Cardiac fibroblast (primary cell): ENCODE measurements at regions not wholly inside any gene's neighbourhood (a gene's known extent, or its start where the extent isn't known, plus 50 kb on each side); places are given as distances from the start of the nearest gene placed in this dataset.
"Not testable (repeated sequence)": the region's sequence is repeated elsewhere in the genome, so short reads cannot be mapped to it uniquely, and the experiment has no call there.

Source experiments
- DNase-seq, 2 donors: peaks; one replicate each; pipeline versions ENCODE4 v3.0.0 to v3.0.0-alpha.2; 2010; ENCODE audit warnings: low read depth in 2 of 2
- H3K4me3 ChIP-seq, 2 donors: replicated peaks in 1 of 2; 1 replicate in 1 of 2; 2 replicates in 1 of 2; pipeline ENCODE4 v1.5.1; 2011; ENCODE audit warnings: low read depth in 2 of 2, low read length in 2 of 2, mild to moderate bottlenecking in 2 of 2, moderate library complexity in 1 of 2
- TF ChIP-seq, protein P1 (sequence below): IDR thresholded peaks from one replicate; pipeline ENCODE4 v1.5.1; 2011; ENCODE audit warnings: low read depth, mild to moderate bottlenecking, low read length, inconsistent platforms

GRCh38 chr4:81723019-81723884, 251.5 kb upstream of the RASGEF1B start:
- TF ChIP-seq, protein P1, sequence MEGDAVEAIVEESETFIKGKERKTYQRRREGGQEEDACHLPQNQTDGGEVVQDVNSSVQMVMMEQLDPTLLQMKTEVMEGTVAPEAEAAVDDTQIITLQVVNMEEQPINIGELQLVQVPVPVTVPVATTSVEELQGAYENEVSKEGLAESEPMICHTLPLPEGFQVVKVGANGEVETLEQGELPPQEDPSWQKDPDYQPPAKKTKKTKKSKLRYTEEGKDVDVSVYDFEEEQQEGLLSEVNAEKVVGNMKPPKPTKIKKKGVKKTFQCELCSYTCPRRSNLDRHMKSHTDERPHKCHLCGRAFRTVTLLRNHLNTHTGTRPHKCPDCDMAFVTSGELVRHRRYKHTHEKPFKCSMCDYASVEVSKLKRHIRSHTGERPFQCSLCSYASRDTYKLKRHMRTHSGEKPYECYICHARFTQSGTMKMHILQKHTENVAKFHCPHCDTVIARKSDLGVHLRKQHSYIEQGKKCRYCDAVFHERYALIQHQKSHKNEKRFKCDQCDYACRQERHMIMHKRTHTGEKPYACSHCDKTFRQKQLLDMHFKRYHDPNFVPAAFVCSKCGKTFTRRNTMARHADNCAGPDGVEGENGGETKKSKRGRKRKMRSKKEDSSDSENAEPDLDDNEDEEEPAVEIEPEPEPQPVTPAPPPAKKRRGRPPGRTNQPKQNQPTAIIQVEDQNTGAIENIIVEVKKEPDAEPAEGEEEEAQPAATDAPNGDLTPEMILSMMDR = no peak
- H3K4me3 ChIP-seq = no peak overlapping the region
- no peak for DNase-seq

DNA sequence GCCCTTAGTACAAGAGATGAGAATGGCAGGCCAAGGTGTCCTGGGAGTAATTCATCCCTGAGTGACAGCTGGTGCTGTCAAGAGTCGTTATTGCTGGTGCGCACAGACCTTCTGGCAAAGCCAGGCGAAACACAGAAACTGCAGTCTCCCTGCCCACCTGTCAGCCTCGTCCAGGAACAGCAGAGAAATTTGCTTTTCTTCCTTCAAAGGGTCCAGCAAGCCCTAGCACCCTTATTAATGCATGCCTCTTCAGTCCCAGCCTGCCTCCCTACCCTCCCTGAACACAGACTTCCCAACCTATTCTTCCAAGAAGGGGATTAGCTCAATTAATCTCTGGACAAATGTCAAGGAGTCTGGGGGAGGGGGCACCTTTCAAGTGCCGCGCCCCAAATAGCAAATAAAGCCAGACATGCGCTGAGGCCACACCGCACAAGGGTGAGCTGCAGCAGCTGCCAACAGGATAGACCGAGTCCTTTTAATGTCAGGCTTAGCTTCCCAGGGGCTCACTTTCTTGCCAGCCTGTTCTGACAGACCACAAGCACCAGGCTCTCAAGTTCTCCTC, 250.7 kb upstream of the RASGEF1B start:
- TF ChIP-seq, protein P1 = no peak
- no peak for DNase-seq
- no peak overlapping the region for H3K4me3 ChIP-seq

- DNase-seq = no peak
- H3K4me3 ChIP-seq = no peak overlapping the region
- TF ChIP-seq, protein P1 = no peak
Measured at GRCh38 chr4:81715757-81716156, 244.1 kb upstream of the RASGEF1B start.

DNA sequence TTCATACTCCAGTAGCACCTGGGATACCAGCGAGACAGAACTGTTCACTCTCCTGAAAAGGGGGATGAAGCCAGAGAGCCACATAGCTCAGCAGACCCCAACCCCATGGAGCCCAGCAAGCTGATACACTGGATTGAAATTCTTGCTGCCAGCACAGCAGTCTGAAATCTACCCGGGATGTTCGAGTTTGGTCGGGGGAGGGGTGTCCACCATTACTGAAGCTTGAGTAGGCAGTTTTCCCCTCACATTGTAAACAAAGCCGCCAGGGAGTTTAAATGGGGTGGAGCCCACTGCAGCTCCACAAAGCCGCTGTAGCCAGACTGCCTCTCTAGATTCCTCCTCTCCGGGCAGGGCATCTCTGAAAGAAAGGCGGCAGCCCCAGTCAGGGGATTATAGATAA, 243.7 kb upstream of the RASGEF1B start:
- H3K4me3 ChIP-seq, DNase-seq: not testable (repeated sequence)

GRCh38 chr4:81714291-81714690, 242.6 kb upstream of the RASGEF1B start:
- no peak for DNase-seq
- no peak overlapping the region for H3K4me3 ChIP-seq
- TF ChIP-seq, protein P1 = no peak

GRCh38 chr4:81712714-81713113, 241.0 kb upstream of the RASGEF1B start:
- no peak overlapping the region for H3K4me3 ChIP-seq
- TF ChIP-seq, protein P1 = no peak

DNA sequence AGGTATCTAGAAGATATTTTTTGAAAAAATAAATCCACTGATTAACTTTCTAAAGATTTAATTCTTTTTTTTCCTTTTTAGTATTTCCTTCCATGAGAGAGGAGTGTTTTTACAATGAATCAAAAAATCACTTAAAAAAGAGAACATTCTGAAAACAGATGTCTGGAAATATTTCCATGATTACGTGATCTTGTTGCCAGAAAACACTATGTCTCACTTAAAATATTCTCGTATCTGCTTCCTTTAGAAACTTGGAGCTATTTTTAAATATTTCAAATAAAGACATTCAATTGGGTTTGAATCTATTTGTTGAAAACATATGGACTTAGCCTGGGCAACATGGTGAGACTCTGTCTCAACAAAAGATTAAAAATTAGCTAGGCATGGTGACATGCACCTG, 232.8 kb upstream of the RASGEF1B start:
- H3K4me3 ChIP-seq = no peak overlapping the region
- DNase-seq = no peak
- TF ChIP-seq, protein P1 = no peak

More at GRCh38 chr4:81712714-81713113, 241.0 kb upstream of the RASGEF1B start:
- no peak for DNase-seq
